ENCODE measurements at regions not wholly inside any gene's neighbourhood (a gene's known extent, or its start where the extent isn't known, plus 50 kb on each side); places are given as distances from the start of the nearest gene placed in this dataset.

GRCh38 chr1:244758708-244759107 is 76.8 kb upstream of the COX20 start:
- H3K27ac Mint-ChIP-seq = no peak overlapping the region
- peaks cover 9% of the 10 kb centered on the region for H3K4me1 Mint-ChIP-seq (ENCODE audit: low read depth)
- H3K4me3 Mint-ChIP-seq = no peak overlapping the region
- TF ChIP-seq, protein P1, sequence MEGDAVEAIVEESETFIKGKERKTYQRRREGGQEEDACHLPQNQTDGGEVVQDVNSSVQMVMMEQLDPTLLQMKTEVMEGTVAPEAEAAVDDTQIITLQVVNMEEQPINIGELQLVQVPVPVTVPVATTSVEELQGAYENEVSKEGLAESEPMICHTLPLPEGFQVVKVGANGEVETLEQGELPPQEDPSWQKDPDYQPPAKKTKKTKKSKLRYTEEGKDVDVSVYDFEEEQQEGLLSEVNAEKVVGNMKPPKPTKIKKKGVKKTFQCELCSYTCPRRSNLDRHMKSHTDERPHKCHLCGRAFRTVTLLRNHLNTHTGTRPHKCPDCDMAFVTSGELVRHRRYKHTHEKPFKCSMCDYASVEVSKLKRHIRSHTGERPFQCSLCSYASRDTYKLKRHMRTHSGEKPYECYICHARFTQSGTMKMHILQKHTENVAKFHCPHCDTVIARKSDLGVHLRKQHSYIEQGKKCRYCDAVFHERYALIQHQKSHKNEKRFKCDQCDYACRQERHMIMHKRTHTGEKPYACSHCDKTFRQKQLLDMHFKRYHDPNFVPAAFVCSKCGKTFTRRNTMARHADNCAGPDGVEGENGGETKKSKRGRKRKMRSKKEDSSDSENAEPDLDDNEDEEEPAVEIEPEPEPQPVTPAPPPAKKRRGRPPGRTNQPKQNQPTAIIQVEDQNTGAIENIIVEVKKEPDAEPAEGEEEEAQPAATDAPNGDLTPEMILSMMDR (IDR thresholded peaks at IDR 0.05) = no peak
- H3K9me3 Mint-ChIP-seq = no peaks in the 10 kb centered on the region
- H3K36me3 Mint-ChIP-seq (ENCODE audit: low read depth) = no peaks in the 10 kb centered on the region
- DNase-seq = no peak
- peaks cover 5% of the 10 kb centered on the region for H3K27me3 Mint-ChIP-seq (ENCODE audit: insufficient read depth)

DNA sequence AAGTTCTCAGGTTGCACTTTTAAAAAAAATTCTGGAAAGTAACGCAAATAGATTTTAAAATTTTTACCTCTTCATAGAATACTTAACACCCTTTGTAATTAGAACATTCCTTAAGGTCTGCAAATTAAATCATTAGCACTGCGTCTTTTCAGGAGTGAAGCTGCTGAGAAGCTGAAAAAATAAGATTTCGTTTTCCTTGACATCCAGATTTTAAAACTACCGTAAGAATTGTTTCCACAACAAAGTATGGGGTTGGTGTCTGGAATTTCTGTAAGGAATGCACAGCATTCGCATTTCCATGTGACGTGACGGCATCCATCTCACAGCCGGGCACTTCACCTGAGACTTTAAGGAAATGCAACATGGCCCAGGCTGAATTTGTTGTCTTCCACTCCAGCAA is 76.3 kb upstream of the COX20 start:
- no peak overlapping the region for H3K4me3 Mint-ChIP-seq
- H3K4me1 Mint-ChIP-seq (ENCODE audit: low read depth) = peaks cover 9% of the 10 kb centered on the region
- TF ChIP-seq, protein P1 (IDR thresholded peaks at IDR 0.05) = no peak
- H3K27me3 Mint-ChIP-seq (ENCODE audit: insufficient read depth) = peaks cover 5% of the 10 kb centered on the region
- no peaks in the 10 kb centered on the region for H3K36me3 Mint-ChIP-seq (ENCODE audit: low read depth)
- H3K27ac Mint-ChIP-seq = no peak overlapping the region
- DNase-seq = no peak
- H3K9me3 Mint-ChIP-seq = no peaks in the 10 kb centered on the region

- H3K36me3 Mint-ChIP-seq (ENCODE audit: low read depth) = no peaks in the 10 kb centered on the region
- no peak overlapping the region for H3K27ac Mint-ChIP-seq
- peaks cover 11% of the 10 kb centered on the region for H3K27me3 Mint-ChIP-seq (ENCODE audit: insufficient read depth)
- TF ChIP-seq, protein P1 (IDR thresholded peaks at IDR 0.05) = no peak
- DNase-seq = no peak
- no peak overlapping the region for H3K4me3 Mint-ChIP-seq
- peaks cover 9% of the 10 kb centered on the region for H3K4me1 Mint-ChIP-seq (ENCODE audit: low read depth)
- no peaks in the 10 kb centered on the region for H3K9me3 Mint-ChIP-seq
Measured at GRCh38 chr1:244760471-244760870, 75.0 kb upstream of the COX20 start.

GRCh38 chr1:244761279-244761678 is 74.2 kb upstream of the COX20 start:
- Mint-ChIP-seq H3K4me3 (no peak overlapping the region), H3K36me3 (ENCODE audit: low read depth) (no peaks in the 10 kb centered on the region), H3K9me3 (peaks cover under 1% of the 10 kb centered on the region; the same call in 1 of the 2 replicates), H3K27ac (no peak overlapping the region), H3K4me1 (ENCODE audit: low read depth) (peaks cover 9% of the 10 kb centered on the region), H3K27me3 (ENCODE audit: insufficient read depth) (peaks cover 9% of the 10 kb centered on the region)
- TF ChIP-seq, protein P1 (IDR thresholded peaks at IDR 0.05) = no peak
- DNase-seq = no peak

GRCh38 chr1:244762629-244763028 is 72.8 kb upstream of the COX20 start:
- Mint-ChIP-seq H3K9me3 (peaks cover 10% of the 10 kb centered on the region; the same call in 1 of the 2 replicates), H3K4me1 (ENCODE audit: low read depth) (peaks cover 2% of the 10 kb centered on the region), H3K4me3 (no peak overlapping the region), H3K27me3 (ENCODE audit: insufficient read depth) (peaks cover 10% of the 10 kb centered on the region), H3K27ac (no peak overlapping the region), H3K36me3 (ENCODE audit: low read depth) (no peaks in the 10 kb centered on the region)
- TF ChIP-seq, protein P1 (IDR thresholded peaks at IDR 0.05) = no peak
- DNase-seq = no peak

DNA sequence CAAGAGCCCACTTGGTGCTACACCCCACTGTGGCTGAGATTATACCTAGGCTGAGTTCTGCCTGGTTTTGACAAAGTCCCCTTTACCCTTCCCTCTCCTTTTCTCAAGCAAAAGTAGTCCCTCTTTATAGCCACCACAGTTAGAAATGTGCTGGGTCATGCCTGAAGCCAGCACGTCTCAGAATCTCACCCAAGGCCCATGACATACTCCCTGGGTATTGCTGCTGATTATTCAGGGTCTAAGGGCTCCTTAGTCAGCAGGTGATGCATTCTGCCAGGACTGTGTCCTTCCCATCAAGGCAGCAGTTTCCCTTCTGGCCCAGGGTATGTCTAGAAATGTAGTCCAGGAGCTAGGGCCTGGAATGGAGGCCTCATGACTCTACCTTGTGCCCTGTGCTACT is 67.3 kb upstream of the COX20 start:
- H3K27me3 Mint-ChIP-seq (ENCODE audit: insufficient read depth) = peaks cover 22% of the 10 kb centered on the region
- H3K36me3 Mint-ChIP-seq (ENCODE audit: low read depth) = no peaks in the 10 kb centered on the region
- H3K9me3 Mint-ChIP-seq = peaks cover 10% of the 10 kb centered on the region; the same call in 1 of the 2 replicates

More for the DNA sequence above, 67.3 kb upstream of the COX20 start:
- Mint-ChIP-seq H3K4me1 (ENCODE audit: low read depth) (no peaks in the 10 kb centered on the region), H3K27ac (no peak overlapping the region), H3K4me3 (no peak overlapping the region)
- no peak for DNase-seq
- TF ChIP-seq, protein P1 (IDR thresholded peaks at IDR 0.05) = no peak

Measured in HFFc6 (cell line).